H1 (cell line): ENCODE measurements at regions not wholly inside any gene's neighbourhood (a gene's known extent, or its start where the extent isn't known, plus 50 kb on each side); places are given as distances from the start of the nearest gene placed in this dataset.

Experiments used
- CTCF ChIA-PET: fragments of 300-600 bp; sonication (Branson Sonifier 250); formaldehyde crosslinking; loops from one replicate; lab custom pipeline; 2021; ENCODE audit not compliant: partially characterized antibody; lab: Charles Lee
- POLR2A ChIA-PET: fragments of 300-600 bp; sonication (Branson Sonifier 250); formaldehyde crosslinking; loops from one replicate; lab custom pipeline; 2021; ENCODE audit warnings: inconsistent platforms; ENCODE audit not compliant: partially characterized antibody; lab: Charles Lee
- DNase-seq, 2 experiments: peaks; one replicate each; pipeline versions ENCODE4 v3.0.0 to v3.0.0-alpha.2; 2010 to 2022; ENCODE audit warnings: low spot score in 2 of 2, low read depth in 1 of 2, mixed read lengths in 1 of 2
- FAIRE-seq: peaks from 2 replicates; lab custom pipeline; 2011; peaks lifted over from hg19 to GRCh38; lab: Jason Lieb, UNC
- H2AFZ ChIP-seq: 2 replicates; pipeline ENCODE4 v1.8.1; 2012; ENCODE audit warnings: low read length, inconsistent platforms
- H2AK5ac ChIP-seq: 2 replicates; pipeline ENCODE4 v1.6.1; 2013; ENCODE audit warnings: low read depth, low read length
- H2BK120ac ChIP-seq: replicated peaks from 2 replicates; pipeline ENCODE3; 2013; ENCODE audit warnings: low read depth, low read length, inconsistent platforms
- H2BK12ac ChIP-seq: 2 replicates; pipeline ENCODE4 v1.6.1; 2013; ENCODE audit warnings: low read depth, low read length
- H2BK15ac ChIP-seq: 2 replicates; pipeline ENCODE4 v1.6.1; 2013; ENCODE audit warnings: low read length
- H2BK20ac ChIP-seq: 2 replicates; pipeline ENCODE4 v1.6.1; 2013; ENCODE audit warnings: low read length
- H2BK5ac ChIP-seq: 2 replicates; pipeline ENCODE4 v1.6.1; 2013; ENCODE audit warnings: low read depth, low read length
- H3K14ac ChIP-seq: 2 replicates; pipeline ENCODE4 v1.6.1; 2013; ENCODE audit warnings: inconsistent platforms; ENCODE audit not compliant: insufficient read length
- H3K18ac ChIP-seq: 2 replicates; pipeline ENCODE4 v1.6.1; 2013; ENCODE audit warnings: low read length; ENCODE audit errors: extremely low read depth
- H3K23ac ChIP-seq: 2 replicates; pipeline ENCODE4 v1.6.1; 2013; ENCODE audit warnings: inconsistent platforms; ENCODE audit not compliant: insufficient read length
- H3K23me2 ChIP-seq: 2 replicates; pipeline ENCODE4 v1.6.1; 2013; ENCODE audit warnings: low read depth, low read length
- H3K27ac ChIP-seq: 2 replicates; pipeline ENCODE4 v1.6.1; 2011; ENCODE audit warnings: low read depth, low read length, inconsistent platforms
- H3K27me3 ChIP-seq, 4 experiments: replicated peaks in 1 of 4; 1 replicate in 1 of 4; 2 replicates in 3 of 4; pipeline versions ENCODE4 v1.6.1 to v1.8.1; 2011 to 2013; ENCODE audit warnings: low read length in 3 of 4, mild to moderate bottlenecking in 3 of 4, inconsistent platforms in 2 of 4, mixed read lengths in 2 of 4, moderate library complexity in 1 of 4; ENCODE audit not compliant: control insufficient read depth in 3 of 4, insufficient read depth in 3 of 4; ENCODE audit errors: extremely low read depth in 1 of 4
- H3K36me3 ChIP-seq, 4 experiments: 2 replicates each; pipeline versions ENCODE4 v1.6.1 to v1.8.1; 2011 to 2013; ENCODE audit warnings: mild to moderate bottlenecking in 4 of 4, low read length in 3 of 4, moderate library complexity in 2 of 4, control low read depth in 1 of 4, inconsistent platforms in 1 of 4; ENCODE audit not compliant: insufficient read depth in 4 of 4, control insufficient read depth in 2 of 4
- H3K4ac ChIP-seq: replicated peaks from 2 replicates; pipeline ENCODE3; 2013; ENCODE audit warnings: low read length, low read depth, mixed read lengths, inconsistent platforms; ENCODE audit not compliant: insufficient read length
- H3K4me1 ChIP-seq, 4 experiments: replicated peaks in 1 of 4; 1 replicate in 1 of 4; 2 replicates in 3 of 4; pipeline versions ENCODE4 v1.6.1 to v1.8.1; 2011 to 2013; ENCODE audit warnings: low read length in 3 of 4, inconsistent platforms in 2 of 4, mixed read lengths in 1 of 4; ENCODE audit not compliant: insufficient read depth in 4 of 4, control insufficient read depth in 3 of 4
- H3K4me2 ChIP-seq, 2 experiments: 2 replicates each; pipeline versions ENCODE4 v1.6.1 to v1.8.1; 2011 to 2013; ENCODE audit warnings: low read depth in 2 of 2, low read length in 2 of 2, control low read depth in 1 of 2, inconsistent platforms in 1 of 2, mild to moderate bottlenecking in 1 of 2; ENCODE audit not compliant: insufficient read depth in 1 of 2
- H3K4me3 ChIP-seq, 4 experiments: fragments of 200-600, 300-600 bp in 1 of 4; sonication (generic), shearing (Covaris generic), sonication (Bioruptor Twin) in 1 of 4; 2 replicates each; pipeline versions ENCODE4 v1.5.1 to v1.8.1; 2011 to 2016; ENCODE audit warnings: low read length in 4 of 4, low read depth in 3 of 4, control low read depth in 2 of 4, inconsistent platforms in 2 of 4, mild to moderate bottlenecking in 2 of 4, mixed read lengths in 1 of 4, moderate library complexity in 1 of 4; ENCODE audit not compliant: insufficient read depth in 2 of 4; ENCODE audit errors: extremely low read depth in 1 of 4
- H3K56ac ChIP-seq: replicated peaks from 2 replicates; pipeline ENCODE3; 2013; ENCODE audit warnings: low read depth, mild to moderate bottlenecking, mixed read lengths, low read length, inconsistent platforms; ENCODE audit not compliant: insufficient read length
- H3K79me1 ChIP-seq: 2 replicates; pipeline ENCODE4 v1.6.1; 2013; ENCODE audit warnings: low read depth, low read length, control low read depth
- H3K79me2 ChIP-seq, 2 experiments: 2 replicates each; pipeline versions ENCODE4 v1.6.1 to v1.8.1; 2012 to 2013; ENCODE audit warnings: low read length in 2 of 2, mild to moderate bottlenecking in 2 of 2, inconsistent platforms in 1 of 2; ENCODE audit not compliant: insufficient read depth in 2 of 2, control insufficient read depth in 1 of 2
- H3K9ac ChIP-seq, 4 experiments: replicated peaks in 1 of 4; 1 replicate in 1 of 4; 2 replicates in 3 of 4; pipeline versions ENCODE4 v1.6.1 to v1.8.1; 2011 to 2013; ENCODE audit warnings: low read depth in 3 of 4, low read length in 3 of 4, control low read depth in 2 of 4, mild to moderate bottlenecking in 2 of 4, moderate library complexity in 2 of 4, inconsistent platforms in 1 of 4; ENCODE audit errors: extremely low read depth in 1 of 4
- H3K9me3 ChIP-seq, 2 experiments: 2 replicates each; pipeline versions ENCODE4 v1.6.1 to v1.8.1; 2012 to 2013; ENCODE audit warnings: mild to moderate bottlenecking in 2 of 2, moderate library complexity in 2 of 2, control low read depth in 1 of 2, inconsistent platforms in 1 of 2, low read depth in 1 of 2, low read length in 1 of 2, mixed read lengths in 1 of 2; ENCODE audit not compliant: insufficient read depth in 2 of 2
- H4K20me1 ChIP-seq, 2 experiments: replicated peaks in 1 of 2; 2 replicates each; pipeline versions ENCODE3 to v1.8.1; 2011 to 2013; ENCODE audit warnings: inconsistent platforms in 2 of 2, low read length in 2 of 2, mild to moderate bottlenecking in 1 of 2; ENCODE audit not compliant: insufficient read depth in 2 of 2, control insufficient read depth in 1 of 2
- H4K5ac ChIP-seq: 2 replicates; pipeline ENCODE4 v1.6.1; 2013; ENCODE audit warnings: low read length, low read depth, mixed read lengths, inconsistent platforms; ENCODE audit not compliant: insufficient read length
- H4K8ac ChIP-seq: 2 replicates; pipeline ENCODE4 v1.8.0; 2013; ENCODE audit warnings: mild to moderate bottlenecking, moderate library complexity, low read length, inconsistent platforms; ENCODE audit not compliant: insufficient read depth; ENCODE audit errors: extremely low read depth
- H4K91ac ChIP-seq: replicated peaks from 2 replicates; pipeline ENCODE3; 2013; ENCODE audit warnings: low read length, mixed read lengths, inconsistent platforms; ENCODE audit not compliant: insufficient read length
- ATF2 ChIP-seq: IDR thresholded peaks from 2 replicates; pipeline ENCODE4 v1.6.1; 2012; ENCODE audit warnings: low read length, inconsistent platforms
- ATF3 ChIP-seq: IDR thresholded peaks from 2 replicates; pipeline ENCODE4 v1.6.1; 2011; ENCODE audit warnings: low read depth, mild to moderate bottlenecking, low read length; ENCODE audit not compliant: insufficient read depth
- BRCA1 ChIP-seq: IDR thresholded peaks from 2 replicates; pipeline ENCODE4 v1.6.1; 2012; ENCODE audit warnings: low read depth, low read length, improper control_type of control experiment
- CBX8 ChIP-seq: fragments of 300-800, 300-1000 bp; sonication (generic); IDR thresholded peaks from 2 replicates; pipeline ENCODE4 v1.7.1; 2016; ENCODE audit warnings: low read depth, low read length, borderline replicate concordance
- EP300 ChIP-seq, 2 experiments: IDR thresholded peaks; 1 replicate in 1 of 2; 2 replicates in 1 of 2; pipeline ENCODE4 v1.6.1; 2011 to 2012; ENCODE audit warnings: low read depth in 2 of 2, low read length in 2 of 2, mild to moderate bottlenecking in 2 of 2, borderline replicate concordance in 1 of 2, inconsistent platforms in 1 of 2, moderate library complexity in 1 of 2
- RBBP5 ChIP-seq: IDR thresholded peaks from 2 replicates; pipeline ENCODE4 v1.7.1; 2012; ENCODE audit warnings: low read depth, mild to moderate bottlenecking, inconsistent platforms, low read length, moderate library complexity, borderline replicate concordance
- RXRA ChIP-seq: IDR thresholded peaks from 2 replicates; pipeline ENCODE4 v1.6.1; 2011; ENCODE audit warnings: low read depth, mild to moderate bottlenecking, low read length, moderate library complexity; ENCODE audit not compliant: insufficient read depth
- SIN3A ChIP-seq, 2 experiments: IDR thresholded peaks in 1 of 2; conservative IDR thresholded peaks in 1 of 2; 2 replicates each; pipeline ENCODE4 v1.6.1; 2011 to 2012; ENCODE audit warnings: low read length in 2 of 2, improper control_type of control experiment in 1 of 2, low read depth in 1 of 2, mild to moderate bottlenecking in 1 of 2
- WGBS, 2 experiments: shearing (Covaris generic) in 1 of 2; methylation state at CpG; one replicate each; pipeline versions ENCODE4 v1.1.6 to v1.1.7; 2013 to 2015; ENCODE audit warnings: low lambda C conversion rate in 2 of 2, mixed read lengths in 2 of 2, inconsistent platforms in 1 of 2, low coverage in 1 of 2, missing lambda C conversion rate in 1 of 2; ENCODE audit not compliant: insufficient replicate concordance in 2 of 2, insufficient coverage in 1 of 2, insufficient read length in 1 of 2; ENCODE audit errors: extremely low coverage in 1 of 2, missing lambda C conversion rate in 1 of 2; 5-methylcytosine and 5-hydroxymethylcytosine counted together
- TF ChIP-seq, protein P1 (sequence below): IDR thresholded peaks from 2 replicates; pipeline ENCODE4 v1.6.1; 2011; ENCODE audit warnings: low read length, improper control_type of control experiment
- TF ChIP-seq, protein P2 (sequence below): IDR thresholded peaks from 2 replicates; pipeline ENCODE4 v1.6.1; 2012; ENCODE audit warnings: inconsistent platforms

DNA sequence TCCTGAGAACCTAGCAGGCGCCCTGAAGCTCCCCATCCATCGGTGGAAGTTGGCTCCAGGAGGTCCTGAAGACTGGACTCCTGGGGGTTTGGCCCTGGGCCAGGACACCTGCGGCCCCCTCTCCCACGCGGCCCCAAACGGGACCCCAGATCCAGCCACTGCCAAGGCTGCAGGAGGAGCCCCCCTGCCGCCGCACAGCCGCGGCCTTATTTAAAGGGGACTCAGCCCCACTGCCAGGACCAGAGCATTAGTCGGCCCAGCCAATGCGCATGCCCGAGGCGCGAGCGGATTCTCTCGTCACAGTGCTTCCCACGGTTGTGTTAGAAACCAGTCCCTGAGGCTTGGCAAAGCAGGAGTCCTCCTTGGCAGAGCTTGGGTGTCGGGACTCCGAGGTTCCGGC is 775.2 kb upstream of the ALG10B start:
- H2AK5ac ChIP-seq, result no peak overlapping the region
- H3K4ac ChIP-seq, result no peak overlapping the region
- no peaks in the 10 kb centered on the region for H3K79me2 ChIP-seq
- H4K20me1 ChIP-seq, result no peaks in the 10 kb centered on the region
- H2AFZ ChIP-seq, result no peak overlapping the region
- peaks cover 27 to 69% of the 10 kb centered on the region in 2 experiments for H3K9me3 ChIP-seq
- H4K5ac ChIP-seq, result no peak overlapping the region
- 85% methylated on average over 14 of the region's 21 CpGs; no CpG with 5 or more reads in 1 of the 2 experiments for WGBS, 2 experiments
- CTCF ChIA-PET, result no interaction called here
- DNase-seq (no peak), FAIRE-seq (no peak)
- POLR2A ChIA-PET, result no interaction called here
- no peak overlapping the region for H3K4me3 ChIP-seq
- H2BK12ac ChIP-seq, result no peak overlapping the region
- H3K18ac ChIP-seq, result no peak overlapping the region
- H3K9ac ChIP-seq, result no peak overlapping the region
- H2BK5ac ChIP-seq, result no peak overlapping the region
- no peak overlapping the region for H2BK120ac ChIP-seq
- H3K27me3 ChIP-seq, result no peaks in the 10 kb centered on the region
- no peaks in the 10 kb centered on the region for H3K36me3 ChIP-seq
- H3K23me2 ChIP-seq, result no peaks in the 10 kb centered on the region
- H3K56ac ChIP-seq, result no peak overlapping the region
- no peak overlapping the region for H3K4me2 ChIP-seq
- no peaks in the 10 kb centered on the region for H3K79me1 ChIP-seq
- H3K14ac ChIP-seq, result no peak overlapping the region
- no peak overlapping the region for H4K8ac ChIP-seq
- no peak overlapping the region for H3K23ac ChIP-seq
- no peaks in the 10 kb centered on the region for H3K4me1 ChIP-seq
- H4K91ac ChIP-seq, result no peak overlapping the region
- no peak overlapping the region for H2BK15ac ChIP-seq
- H2BK20ac ChIP-seq, result no peak overlapping the region
- H3K27ac ChIP-seq, result no peak overlapping the region
- no peak for TF ChIP-seq EP300 (IDR thresholded peaks at IDR 0.05; ENCODE audit: borderline replicate concordance in 1 of 2, low read depth in 2 of 2, low read length in 2 of 2)
- no peak for TF ChIP-seq ATF3
- no peak for TF ChIP-seq BRCA1
- no peak for TF ChIP-seq RXRA
- TF ChIP-seq ATF2, result no peak
- TF ChIP-seq, protein P1, sequence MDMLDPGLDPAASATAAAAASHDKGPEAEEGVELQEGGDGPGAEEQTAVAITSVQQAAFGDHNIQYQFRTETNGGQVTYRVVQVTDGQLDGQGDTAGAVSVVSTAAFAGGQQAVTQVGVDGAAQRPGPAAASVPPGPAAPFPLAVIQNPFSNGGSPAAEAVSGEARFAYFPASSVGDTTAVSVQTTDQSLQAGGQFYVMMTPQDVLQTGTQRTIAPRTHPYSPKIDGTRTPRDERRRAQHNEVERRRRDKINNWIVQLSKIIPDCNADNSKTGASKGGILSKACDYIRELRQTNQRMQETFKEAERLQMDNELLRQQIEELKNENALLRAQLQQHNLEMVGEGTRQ, result no peak
- TF ChIP-seq, protein P2, sequence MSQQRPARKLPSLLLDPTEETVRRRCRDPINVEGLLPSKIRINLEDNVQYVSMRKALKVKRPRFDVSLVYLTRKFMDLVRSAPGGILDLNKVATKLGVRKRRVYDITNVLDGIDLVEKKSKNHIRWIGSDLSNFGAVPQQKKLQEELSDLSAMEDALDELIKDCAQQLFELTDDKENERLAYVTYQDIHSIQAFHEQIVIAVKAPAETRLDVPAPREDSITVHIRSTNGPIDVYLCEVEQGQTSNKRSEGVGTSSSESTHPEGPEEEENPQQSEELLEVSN, result no peak
- TF ChIP-seq SIN3A (conservative IDR thresholded peaks at IDR 0.05 in 1 of 2, IDR thresholded peaks at IDR 0.05 in 1 of 2; ENCODE audit: low read depth in 1 of 2, low read length in 2 of 2), result no peak
- TF ChIP-seq RBBP5, result no peak
- no peak for TF ChIP-seq CBX8
